Suprapubic skin (tissue), 4 donors: ENCODE measurements at regions not wholly inside any gene's neighbourhood (a gene's known extent, or its start where the extent isn't known, plus 50 kb on each side); places are given as distances from the start of the nearest gene placed in this dataset.

Experiments used
- DNase-seq, 2 donors: peaks; one replicate each; pipeline ENCODE4 v3.0.0-alpha.2; 2019; ENCODE audit warnings: low spot score in 2 of 2
- H3K27ac ChIP-seq: fragments of 200-600 bp; sonication (generic); one replicate; pipeline ENCODE4 v1.5.1; 2019
- H3K27me3 ChIP-seq: fragments of 200-600 bp; sonication (generic); one replicate; pipeline ENCODE4 v1.5.1; 2019
- H3K36me3 ChIP-seq: fragments of 200-600 bp; sonication (generic); one replicate; pipeline ENCODE4 v1.5.1; 2019
- H3K4me1 ChIP-seq: fragments of 200-600 bp; sonication (generic); one replicate; pipeline ENCODE4 v1.5.1; 2019
- H3K4me3 ChIP-seq: fragments of 200-600 bp; sonication (generic); one replicate; pipeline ENCODE4 v1.5.1; 2019; ENCODE audit warnings: mild to moderate bottlenecking
- H3K9me3 ChIP-seq: fragments of 200-600 bp; sonication (generic); one replicate; pipeline ENCODE4 v1.5.1; 2019
- CTCF ChIP-seq, 2 donors: fragments of 200-600 bp in 1 of 2; fragments of 450-650 bp in 1 of 2; sonication (generic) in 1 of 2; IDR thresholded peaks; one replicate each; pipeline ENCODE4 v1.5.1; 2016 to 2019; ENCODE audit warnings: antibody characterized with exemption in 2 of 2, mild to moderate bottlenecking in 1 of 2, moderate library complexity in 1 of 2
- EP300 ChIP-seq: sonication (generic); formaldehyde crosslinking; IDR thresholded peaks from one replicate; pipeline ENCODE4 v1.6.1; 2017; ENCODE audit warnings: antibody characterized with exemption
- POLR2A ChIP-seq, 2 donors: fragments of 450-650 bp; IDR thresholded peaks; one replicate each; pipeline ENCODE4 v1.6.1; 2017; ENCODE audit warnings: antibody characterized with exemption in 2 of 2, mild to moderate bottlenecking in 2 of 2, moderate library complexity in 2 of 2
- POLR2AphosphoS5 ChIP-seq, 3 donors: sonication (generic); formaldehyde crosslinking; IDR thresholded peaks; one replicate each; pipeline ENCODE4 v1.6.1; 2017; ENCODE audit warnings: antibody characterized with exemption in 3 of 3
- WGBS: methylation state at CpG from one replicate; pipeline ENCODE4 v1.1.5; 2018; 5-methylcytosine and 5-hydroxymethylcytosine counted together

GRCh38 chr13:31485651-31486051 is 253.7 kb upstream of the RXFP2 start:
- DNase-seq = no peak

GRCh38 chr13:31495336-31495735 is 244.0 kb upstream of the RXFP2 start:
- no peaks in the 10 kb centered on the region for H3K27me3 ChIP-seq
- DNase-seq = no peak

More at GRCh38 chr13:31485651-31486051, 253.7 kb upstream of the RXFP2 start:
- Histone ChIP-seq H3K27me3 (no peaks in the 10 kb centered on the region), H3K9me3 (no peaks in the 10 kb centered on the region), H3K4me1 (no peaks in the 10 kb centered on the region), H3K36me3 (no peaks in the 10 kb centered on the region), H3K4me3 (no peak overlapping the region), H3K27ac (no peak overlapping the region)
- WGBS = 34% methylated on average over 4 of the region's 4 CpGs
- TF ChIP-seq CTCF (IDR thresholded peaks at IDR 0.05) = no peak
- TF ChIP-seq EP300 = no peak
- TF ChIP-seq POLR2AphosphoS5 (IDR thresholded peaks at IDR 0.05) = no peak
- TF ChIP-seq POLR2A (IDR thresholded peaks at IDR 0.05) = no peak

GRCh38 chr13:31499274-31499673 is 240.1 kb upstream of the RXFP2 start:
- no peaks in the 10 kb centered on the region for H3K36me3 ChIP-seq
- H3K27ac ChIP-seq = no peak overlapping the region
- no peak for DNase-seq
- H3K4me3 ChIP-seq = no peak overlapping the region
- no peaks in the 10 kb centered on the region for H3K27me3 ChIP-seq
- TF ChIP-seq EP300 (no peak), CTCF (IDR thresholded peaks at IDR 0.05) (no peak), POLR2A (IDR thresholded peaks at IDR 0.05) (no peak)
- no peaks in the 10 kb centered on the region for H3K4me1 ChIP-seq
- no peaks in the 10 kb centered on the region for H3K9me3 ChIP-seq

More at GRCh38 chr13:31495336-31495735, 244.0 kb upstream of the RXFP2 start:
- no peak overlapping the region for H3K27ac ChIP-seq
- H3K9me3 ChIP-seq = no peaks in the 10 kb centered on the region
- no peaks in the 10 kb centered on the region for H3K4me1 ChIP-seq
- no peak overlapping the region for H3K4me3 ChIP-seq
- WGBS = 80% methylated on average over 4 of the region's 4 CpGs
- no peaks in the 10 kb centered on the region for H3K36me3 ChIP-seq
- no peak for TF ChIP-seq POLR2A (IDR thresholded peaks at IDR 0.05)

GRCh38 chr13:31503626-31504025 is 235.7 kb upstream of the RXFP2 start:
- 81% methylated on average over 3 of the region's 3 CpGs for WGBS
- no peak overlapping the region for H3K27ac ChIP-seq
- no peak overlapping the region for H3K4me3 ChIP-seq
- H3K9me3 ChIP-seq = no peaks in the 10 kb centered on the region
- H3K36me3 ChIP-seq = no peaks in the 10 kb centered on the region
- H3K27me3 ChIP-seq = no peaks in the 10 kb centered on the region
- DNase-seq = no peak
- no peaks in the 10 kb centered on the region for H3K4me1 ChIP-seq
- no peak for TF ChIP-seq POLR2AphosphoS5 (IDR thresholded peaks at IDR 0.05)
- no peak for TF ChIP-seq EP300
- TF ChIP-seq POLR2A (IDR thresholded peaks at IDR 0.05) = no peak

GRCh38 chr13:31504918-31505317 is 234.4 kb upstream of the RXFP2 start:
- Histone ChIP-seq H3K4me3 (no peak overlapping the region), H3K36me3 (no peaks in the 10 kb centered on the region), H3K27ac (no peak overlapping the region), H3K9me3 (no peaks in the 10 kb centered on the region), H3K27me3 (no peaks in the 10 kb centered on the region), H3K4me1 (no peaks in the 10 kb centered on the region)
- TF ChIP-seq POLR2AphosphoS5 (IDR thresholded peaks at IDR 0.05) (no peak), CTCF (IDR thresholded peaks at IDR 0.05) (no peak), EP300 (no peak), POLR2A (IDR thresholded peaks at IDR 0.05) (no peak)
- DNase-seq = no peak
- 76% methylated on average over 3 of the region's 3 CpGs for WGBS

- no peaks in the 10 kb centered on the region for H3K36me3 ChIP-seq
- TF ChIP-seq POLR2AphosphoS5 (IDR thresholded peaks at IDR 0.05) (no peak), EP300 (no peak)
- no peaks in the 10 kb centered on the region for H3K4me1 ChIP-seq
- DNase-seq = no peak
- no peaks in the 10 kb centered on the region for H3K27me3 ChIP-seq
- 44% methylated on average over 3 of the region's 3 CpGs for WGBS
- H3K9me3 ChIP-seq = no peaks in the 10 kb centered on the region
- no peak overlapping the region for H3K4me3 ChIP-seq
- no peak overlapping the region for H3K27ac ChIP-seq
These were observed 227.0 kb upstream of the RXFP2 start for GRCh38 chr13:31512331-31512730.

GRCh38 chr13:31514932-31515331 is 224.4 kb upstream of the RXFP2 start:
- Histone ChIP-seq H3K36me3 (no peaks in the 10 kb centered on the region), H3K9me3 (no peaks in the 10 kb centered on the region), H3K4me3 (no peak overlapping the region), H3K27ac (peak overlapping the region; percentile 35), H3K4me1 (no peaks in the 10 kb centered on the region), H3K27me3 (no peaks in the 10 kb centered on the region)
- 92% methylated on average over 1 of the region's 1 CpG for WGBS
- DNase-seq = no peak
- TF ChIP-seq POLR2AphosphoS5 (IDR thresholded peaks at IDR 0.05) (no peak), EP300 (no peak), POLR2A (IDR thresholded peaks at IDR 0.05) (no peak), CTCF (IDR thresholded peaks at IDR 0.05) (no peak)
